ENCODE measurements at regions not wholly inside any gene's neighbourhood (a gene's known extent, or its start where the extent isn't known, plus 50 kb on each side); places are given as distances from the start of the nearest gene placed in this dataset.

- Mint-ChIP-seq H3K9me3 (ENCODE audit: unreplicated experiment) (peaks cover 8% of the 10 kb centered on the region), H3K4me1 (ENCODE audit: unreplicated experiment) (no peaks in the 10 kb centered on the region), H3K27ac (ENCODE audit: unreplicated experiment) (no peak overlapping the region), H3K36me3 (ENCODE audit: unreplicated experiment) (no peaks in the 10 kb centered on the region), H3K4me3 (ENCODE audit: unreplicated experiment) (no peak overlapping the region), H3K27me3 (ENCODE audit: unreplicated experiment) (peaks cover 2% of the 10 kb centered on the region)
- no peak for DNase-seq (ENCODE audit: extremely low spot score, unreplicated experiment)
- TF ChIP-seq CTCF (IDR thresholded peaks at IDR 0.05) = no peak
Observed at GRCh38 chr2:7916670-7917069, 765.2 kb upstream of the ID2 start.

GRCh38 chr2:7919510-7919909 is 762.3 kb upstream of the ID2 start:
- Mint-ChIP-seq H3K27me3 (ENCODE audit: unreplicated experiment) (peaks cover 2% of the 10 kb centered on the region), H3K36me3 (ENCODE audit: unreplicated experiment) (no peaks in the 10 kb centered on the region), H3K4me1 (ENCODE audit: unreplicated experiment) (no peaks in the 10 kb centered on the region), H3K9me3 (ENCODE audit: unreplicated experiment) (peaks cover 8% of the 10 kb centered on the region), H3K4me3 (ENCODE audit: unreplicated experiment) (no peak overlapping the region), H3K27ac (ENCODE audit: unreplicated experiment) (no peak overlapping the region)
- DNase-seq (ENCODE audit: extremely low spot score, unreplicated experiment) = no peak
- TF ChIP-seq CTCF (IDR thresholded peaks at IDR 0.05) = no peak

GRCh38 chr2:7924023-7924762 is 757.7 kb upstream of the ID2 start:
- no peak for DNase-seq (ENCODE audit: extremely low spot score, unreplicated experiment)
- Mint-ChIP-seq H3K36me3 (ENCODE audit: unreplicated experiment) (no peaks in the 10 kb centered on the region), H3K4me1 (ENCODE audit: unreplicated experiment) (no peaks in the 10 kb centered on the region), H3K4me3 (ENCODE audit: unreplicated experiment) (no peak overlapping the region), H3K9me3 (ENCODE audit: unreplicated experiment) (peaks cover 5% of the 10 kb centered on the region), H3K27ac (ENCODE audit: unreplicated experiment) (no peak overlapping the region), H3K27me3 (ENCODE audit: unreplicated experiment) (no peaks in the 10 kb centered on the region)
- TF ChIP-seq CTCF (IDR thresholded peaks at IDR 0.05) = no peak

GRCh38 chr2:7925506-7925905 is 756.4 kb upstream of the ID2 start:
- peaks cover 5% of the 10 kb centered on the region for H3K9me3 Mint-ChIP-seq (ENCODE audit: unreplicated experiment)
- H3K27ac Mint-ChIP-seq (ENCODE audit: unreplicated experiment) = no peak overlapping the region
- H3K4me3 Mint-ChIP-seq (ENCODE audit: unreplicated experiment) = no peak overlapping the region
- TF ChIP-seq CTCF (IDR thresholded peaks at IDR 0.05) = no peak
- no peaks in the 10 kb centered on the region for H3K4me1 Mint-ChIP-seq (ENCODE audit: unreplicated experiment)
- H3K36me3 Mint-ChIP-seq (ENCODE audit: unreplicated experiment) = no peaks in the 10 kb centered on the region
- DNase-seq (ENCODE audit: extremely low spot score, unreplicated experiment) = no peak
- no peaks in the 10 kb centered on the region for H3K27me3 Mint-ChIP-seq (ENCODE audit: unreplicated experiment)

DNA sequence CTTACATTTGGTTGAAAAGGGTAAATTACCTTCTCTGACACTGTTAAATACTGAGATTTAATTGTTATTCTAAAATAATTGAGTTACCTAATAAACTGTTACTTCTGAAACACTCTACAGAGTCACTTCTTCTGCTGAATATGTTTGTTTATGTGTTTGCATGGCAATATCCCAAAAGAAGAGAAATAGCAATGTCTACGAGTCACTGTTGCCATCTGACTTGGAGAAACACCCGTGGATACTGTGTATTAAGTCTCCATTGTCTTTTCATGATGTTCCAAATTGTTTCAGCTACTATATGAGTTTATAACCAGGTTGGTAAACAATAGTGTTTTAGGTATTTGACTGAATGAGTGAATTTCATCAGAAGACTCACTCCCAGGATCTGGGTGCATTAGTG is 754.2 kb upstream of the ID2 start:
- H3K27ac Mint-ChIP-seq (ENCODE audit: unreplicated experiment) = no peak overlapping the region
- TF ChIP-seq CTCF (IDR thresholded peaks at IDR 0.05) = no peak
- H3K9me3 Mint-ChIP-seq (ENCODE audit: unreplicated experiment) = no peaks in the 10 kb centered on the region
- DNase-seq (ENCODE audit: extremely low spot score, unreplicated experiment) = no peak
- H3K4me1 Mint-ChIP-seq (ENCODE audit: unreplicated experiment) = no peaks in the 10 kb centered on the region
- H3K36me3 Mint-ChIP-seq (ENCODE audit: unreplicated experiment) = no peaks in the 10 kb centered on the region
- no peak overlapping the region for H3K4me3 Mint-ChIP-seq (ENCODE audit: unreplicated experiment)
- no peaks in the 10 kb centered on the region for H3K27me3 Mint-ChIP-seq (ENCODE audit: unreplicated experiment)
